ENCODE measurements at regions not wholly inside any gene's neighbourhood (a gene's known extent, or its start where the extent isn't known, plus 50 kb on each side); places are given as distances from the start of the nearest gene placed in this dataset.

GRCh38 chr2:129906139-129906860 lies 73.2 kb upstream of the RAB6C start:
- no peak for TF ChIP-seq CREB1 (CRISPR knock-in tag; IDR thresholded peaks at IDR 0.05)
- TF ChIP-seq CTCF (IDR thresholded peaks at IDR 0.05): no peak
- no peak for TF ChIP-seq ATF3 (CRISPR knock-in tag; conservative IDR thresholded peaks at IDR 0.05)
- TF ChIP-seq RORB (CRISPR knock-in tag; IDR thresholded peaks at IDR 0.05): no peak
- no peak for TF ChIP-seq FOXP1 (CRISPR knock-in tag; IDR thresholded peaks at IDR 0.05; ENCODE audit: borderline replicate concordance)
- TF ChIP-seq GABPB1 (CRISPR knock-in tag; IDR thresholded peaks at IDR 0.05): no peak
- TF ChIP-seq ZNF281 (CRISPR knock-in tag; IDR thresholded peaks at IDR 0.05): no peak
- no peak for TF ChIP-seq AFF4 (CRISPR knock-in tag; IDR thresholded peaks at IDR 0.05; ENCODE audit: borderline replicate concordance)
- no peak for TF ChIP-seq TEAD4 (CRISPR knock-in tag; IDR thresholded peaks at IDR 0.05)
- no peak for TF ChIP-seq NR1H2 (CRISPR knock-in tag; IDR thresholded peaks at IDR 0.05)
